ENCODE measurements at regions not wholly inside any gene's neighbourhood (a gene's known extent, or its start where the extent isn't known, plus 50 kb on each side); places are given as distances from the start of the nearest gene placed in this dataset.
"Not testable (repeated sequence)": the region's sequence is repeated elsewhere in the genome, so short reads cannot be mapped to it uniquely, and the experiment has no call there.

- no peak for DNase-seq
These were observed 1186.6 kb upstream of the SEMA6A start for GRCh38 chr5:117761186-117761585.

DNA sequence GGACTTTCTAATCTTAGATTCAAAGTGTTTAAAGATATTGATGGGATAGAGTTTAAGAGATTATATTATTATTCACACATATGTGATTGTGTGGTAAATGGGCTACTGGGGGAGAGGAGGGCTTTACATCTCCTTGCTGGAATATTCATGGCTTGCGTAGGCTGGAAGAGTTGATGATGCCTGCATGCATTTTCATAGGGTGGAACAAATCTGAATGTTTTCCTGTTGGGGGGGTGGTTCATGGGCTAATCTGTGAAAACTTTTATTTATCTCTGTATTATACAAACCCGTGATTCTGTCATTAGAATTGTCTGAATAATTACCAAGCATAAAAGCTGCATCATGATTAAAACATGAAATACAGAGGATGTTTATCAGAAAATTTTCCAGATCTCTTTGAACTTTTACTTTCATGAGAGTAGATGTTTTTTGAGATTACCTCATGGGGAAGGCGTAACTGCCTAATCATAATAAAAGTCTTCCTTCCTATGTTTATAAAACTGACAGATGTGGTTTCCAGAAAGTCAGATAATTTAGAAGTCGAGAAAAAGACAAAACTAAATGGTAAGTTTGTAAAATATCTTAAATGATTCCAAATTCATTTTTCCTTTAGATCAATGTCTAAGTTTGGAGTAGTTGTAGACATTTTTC lies 1185.4 kb upstream of the SEMA6A start:
- DNase-seq: no peak

- DNase-seq: no peak
These were observed 1177.8 kb upstream of the SEMA6A start for GRCh38 chr5:117752403-117752802.

- no peak for DNase-seq
These were observed 1173.7 kb upstream of the SEMA6A start for GRCh38 chr5:117748336-117748735.

DNA sequence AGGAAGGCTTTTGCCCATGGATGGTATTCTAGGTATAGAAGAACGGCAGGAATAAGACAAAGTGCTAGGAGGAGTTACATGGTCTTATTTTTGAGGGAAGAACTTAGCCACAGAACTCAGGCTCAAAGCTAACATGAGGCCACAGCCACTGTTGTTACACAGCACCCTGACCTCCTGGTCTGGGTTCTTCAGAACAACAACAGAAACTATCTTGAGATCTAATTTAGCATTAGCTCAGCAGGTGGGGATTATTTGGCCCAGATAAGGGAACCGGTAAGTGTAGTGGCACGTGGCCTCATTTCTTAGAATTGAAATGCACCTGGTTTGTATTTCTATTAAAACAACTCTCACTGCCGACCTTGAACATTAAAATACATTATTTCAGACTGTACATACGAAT lies 1168.7 kb upstream of the SEMA6A start:
- no peak for DNase-seq

DNA sequence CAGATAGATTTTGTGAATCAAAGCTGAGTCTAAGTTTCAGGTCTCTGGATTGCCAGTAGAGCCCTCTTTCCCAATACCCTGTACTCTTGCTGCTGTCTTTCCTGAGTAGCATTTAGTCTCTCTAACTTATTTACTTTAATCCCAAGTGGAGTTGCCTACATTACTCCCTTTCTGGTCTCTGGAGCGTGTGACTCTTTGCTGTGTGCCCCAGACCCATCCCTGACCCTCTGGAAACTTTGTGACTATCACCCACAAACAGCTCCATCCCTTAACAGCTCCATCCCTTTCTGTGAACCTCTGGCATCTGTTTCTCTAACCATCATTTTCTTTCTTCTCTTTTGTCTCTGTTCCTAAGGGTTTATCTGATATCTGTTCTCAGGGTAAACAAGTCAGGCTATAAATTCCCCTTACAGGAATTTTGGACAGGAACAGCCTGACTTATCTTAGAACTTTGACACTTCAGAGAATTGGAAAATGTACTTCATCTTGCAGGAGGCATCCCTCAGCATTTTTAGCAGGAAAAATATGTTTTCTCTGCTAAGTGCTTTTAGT lies 1167.1 kb upstream of the SEMA6A start:
- DNase-seq: no peak

DNA sequence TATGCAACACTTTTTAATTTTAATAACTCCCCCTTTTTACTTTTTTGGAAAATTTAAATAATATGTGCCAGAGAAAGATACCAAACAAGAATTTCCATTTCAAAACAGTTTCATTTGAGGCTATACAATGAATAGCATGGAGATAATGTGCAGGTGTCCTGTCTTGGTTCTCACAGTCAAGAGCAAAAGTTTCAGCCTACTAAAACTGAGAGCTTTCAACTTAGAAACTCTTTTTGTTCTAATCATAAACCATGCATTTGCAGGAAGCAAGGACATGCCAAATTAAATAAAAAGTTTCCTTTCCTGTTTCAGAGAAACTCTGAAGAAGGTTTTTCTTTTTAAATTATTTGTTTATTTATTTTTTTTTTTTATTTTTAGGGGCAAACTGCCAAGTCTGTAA lies 1165.6 kb upstream of the SEMA6A start:
- no peak for DNase-seq

- no peak for DNase-seq
These were observed 1163.9 kb upstream of the SEMA6A start for GRCh38 chr5:117738571-117738970.

DNA sequence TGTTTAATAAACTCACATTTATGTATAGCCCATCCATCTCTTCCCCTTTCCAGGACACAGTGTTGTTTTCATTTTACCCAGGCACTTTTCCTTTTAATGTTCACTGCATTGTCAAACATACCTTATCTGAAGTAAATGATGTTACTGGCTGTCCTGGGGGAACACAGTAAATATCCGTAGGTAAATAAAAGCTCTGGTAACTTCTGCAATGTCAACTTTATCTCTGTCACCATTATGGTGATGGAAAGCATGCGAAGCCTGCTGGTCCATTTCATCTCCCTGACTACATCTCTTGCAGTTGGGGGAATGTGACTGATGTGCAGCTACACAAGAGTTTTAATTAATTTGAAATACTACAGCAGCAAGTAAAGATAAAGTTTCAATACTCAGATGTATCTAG lies 1162.1 kb upstream of the SEMA6A start:
- no peak for DNase-seq

GRCh38 chr5:117734056-117734455 lies 1159.4 kb upstream of the SEMA6A start:
- no peak for DNase-seq

- DNase-seq: no peak
These were observed 1158.4 kb upstream of the SEMA6A start for GRCh38 chr5:117733051-117733450.

DNA sequence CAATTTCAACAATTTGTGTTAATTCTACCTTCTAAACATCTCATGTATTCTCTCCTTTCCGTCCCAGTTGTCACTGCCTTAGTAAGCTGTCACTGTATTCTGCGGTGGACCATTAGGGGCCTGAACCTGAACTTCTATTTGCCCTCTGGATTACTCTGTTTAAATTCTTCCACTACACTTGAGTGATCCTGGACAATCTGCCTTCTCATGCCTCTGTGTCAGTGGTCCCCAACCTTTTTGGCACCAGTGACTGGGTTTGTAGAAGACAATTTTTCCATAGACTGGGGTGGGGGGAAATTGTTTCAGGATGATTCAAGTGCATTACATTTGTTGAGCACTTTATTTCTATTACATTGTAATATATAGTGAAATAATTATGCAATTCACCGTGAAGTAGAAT lies 1157.6 kb upstream of the SEMA6A start:
- DNase-seq: no peak

GRCh38 chr5:117731446-117731845 lies 1156.8 kb upstream of the SEMA6A start:
- no peak for DNase-seq

DNA sequence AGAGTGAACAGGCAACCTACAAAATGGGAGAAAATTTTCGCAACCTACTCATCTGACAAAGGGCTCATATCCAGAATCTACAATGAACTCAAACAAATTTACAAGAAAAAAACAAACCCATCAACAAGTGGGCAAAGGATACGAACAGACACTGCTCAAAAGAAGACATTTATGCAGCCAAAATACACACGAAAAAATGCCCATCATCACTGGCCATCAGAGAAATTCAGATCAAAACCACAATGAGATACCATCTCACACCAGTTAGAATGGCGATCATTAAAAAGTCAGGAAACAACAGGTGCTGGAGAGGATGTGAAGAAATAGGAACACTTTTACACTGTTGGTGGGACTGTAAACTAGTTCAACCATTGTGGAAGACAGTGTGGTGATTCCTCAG lies 1146.2 kb upstream of the SEMA6A start:
- DNase-seq: not testable (repeated sequence)

DNA sequence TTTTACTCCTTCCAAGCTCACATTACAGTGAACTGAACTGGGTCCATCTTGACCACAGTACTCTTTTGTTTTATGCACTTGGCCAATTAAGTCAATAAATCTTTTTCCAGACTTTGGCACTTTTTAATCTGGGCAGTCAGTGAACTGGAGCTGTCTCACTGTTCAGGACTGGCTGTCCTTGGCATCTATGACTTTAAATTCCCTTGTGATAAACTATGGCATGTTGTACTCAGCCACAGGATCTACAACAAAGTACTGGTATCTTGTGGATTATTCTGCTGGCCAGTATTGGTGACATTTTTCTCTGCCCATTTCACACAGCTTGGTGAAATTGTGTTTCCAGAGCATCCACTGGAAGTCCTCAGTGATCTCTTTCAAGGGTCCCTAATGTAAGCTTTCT lies 1144.8 kb upstream of the SEMA6A start:
- DNase-seq: no peak

DNA sequence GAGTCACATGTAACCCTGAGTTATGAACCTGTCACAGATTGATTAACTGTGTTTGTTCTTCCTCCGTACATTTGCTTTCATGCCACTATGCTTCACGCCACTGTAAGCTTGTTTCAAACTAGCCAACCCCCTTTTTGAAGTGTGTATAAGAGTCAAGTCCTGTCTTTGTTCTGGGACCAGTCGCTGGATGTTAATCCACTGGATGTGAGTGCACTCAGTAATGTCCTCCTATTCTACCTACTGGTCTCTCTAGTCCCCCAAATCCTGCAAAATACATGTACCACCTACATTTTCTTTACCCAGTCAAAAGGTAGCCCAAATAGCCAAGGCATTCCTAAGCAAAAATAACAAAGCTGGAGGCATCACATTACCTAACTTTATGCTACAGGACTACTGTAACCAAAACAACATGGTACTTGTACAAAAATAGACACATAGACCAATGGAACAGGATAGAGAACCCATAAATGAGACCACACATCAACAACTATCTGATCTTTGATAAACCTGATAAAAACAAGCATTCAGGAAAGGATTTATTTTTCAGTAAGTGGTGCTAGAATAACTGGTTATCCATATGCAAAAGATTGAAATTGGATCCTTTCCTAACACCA lies 1139.1 kb upstream of the SEMA6A start:
- no peak for DNase-seq

GRCh38 chr5:117701062-117701461 lies 1126.4 kb upstream of the SEMA6A start:
- DNase-seq: no peak

- no peak for DNase-seq
These were observed 1118.0 kb upstream of the SEMA6A start for GRCh38 chr5:117692606-117693005.

DNA sequence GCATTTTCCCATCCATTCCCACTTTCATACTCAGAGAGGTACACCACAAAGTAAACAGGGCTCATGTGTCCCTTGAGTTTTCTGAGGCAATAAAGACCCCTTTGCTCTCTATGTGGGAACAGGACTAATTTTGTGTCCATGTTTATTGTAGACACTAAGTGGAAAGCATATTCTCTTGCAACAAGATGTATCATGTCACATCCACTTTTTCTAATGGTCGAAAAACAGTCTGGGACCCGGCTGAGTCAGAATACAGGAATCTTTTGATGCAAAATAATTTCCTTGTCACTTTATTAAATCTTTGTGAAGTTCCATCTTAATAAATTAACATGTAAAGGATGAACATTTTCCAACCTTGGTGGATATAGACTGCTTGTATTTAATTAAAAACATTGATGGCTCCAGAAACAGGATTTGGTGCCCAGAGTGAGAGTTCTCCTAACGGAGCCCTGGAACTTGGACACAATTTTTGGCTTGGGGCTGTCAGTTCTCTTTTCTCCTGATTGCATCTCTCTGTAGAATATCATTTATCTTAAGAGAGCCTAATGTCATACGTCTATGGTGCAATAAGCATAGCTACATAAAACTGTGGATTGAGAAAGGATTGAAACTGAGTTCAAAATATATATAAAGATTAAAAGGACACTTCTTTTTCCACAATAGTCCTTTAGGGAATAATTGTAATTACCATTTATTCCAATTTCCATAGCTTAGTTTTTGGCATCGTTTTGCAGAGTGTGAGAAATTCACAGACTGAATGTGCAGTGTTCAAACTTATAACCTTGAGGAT lies 1116.7 kb upstream of the SEMA6A start:
- no peak for DNase-seq

GRCh38 chr5:117690612-117691011 lies 1116.0 kb upstream of the SEMA6A start:
- no peak for DNase-seq

DNA sequence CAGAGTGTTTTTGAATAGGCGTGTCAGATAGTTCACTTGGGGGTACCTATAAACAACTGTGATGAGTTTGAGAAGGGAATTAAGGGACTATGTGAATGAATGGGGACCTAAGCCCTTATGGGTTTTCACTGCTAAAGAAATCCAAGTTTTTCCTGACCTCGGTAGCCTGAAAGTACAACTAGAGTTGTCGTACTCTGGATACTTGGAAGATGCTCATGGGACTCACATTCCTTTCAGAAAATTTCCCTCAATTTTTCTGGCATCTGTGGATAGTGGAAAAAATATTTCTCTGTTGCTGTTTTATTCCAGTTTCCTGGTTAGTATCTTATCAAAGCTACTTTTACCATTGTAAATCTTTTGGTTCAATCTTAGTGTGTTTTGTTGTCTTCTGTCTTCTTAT lies 1112.3 kb upstream of the SEMA6A start:
- no peak for DNase-seq

- DNase-seq: no peak
These were observed 1107.8 kb upstream of the SEMA6A start for GRCh38 chr5:117682416-117682815.

GRCh38 chr5:117681431-117682254 lies 1107.0 kb upstream of the SEMA6A start:
- no peak for DNase-seq

Data from inflammatory macrophage treated with lipopolysaccharide for 1 hour (primary cell).